Endothelial cell of umbilical vein (primary cell): ENCODE measurements at regions not wholly inside any gene's neighbourhood (a gene's known extent, or its start where the extent isn't known, plus 50 kb on each side); places are given as distances from the start of the nearest gene placed in this dataset.

Source experiments
- BruUV-seq: library from RNA; stranded (reverse); fragments of 400-500 nt; replicated peaks from 2 replicates; lab custom pipeline; 2021; lab: Mats Ljungman, UMichigan
- CTCF ChIA-PET: fragments of 300-600, 350-600 bp; sonication (Branson Sonifier 250); formaldehyde crosslinking; loops from one replicate; lab custom pipeline; 2021; ENCODE audit warnings: antibody characterized with exemption, inconsistent platforms; lab: Charles Lee
- POLR2A ChIA-PET: fragments of 300-600, 350-600 bp; sonication (Branson Sonifier 250); formaldehyde crosslinking; loops from one replicate; lab custom pipeline; 2021; ENCODE audit warnings: antibody characterized with exemption, inconsistent platforms; lab: Charles Lee
- DNase-seq: peaks from one replicate; pipeline ENCODE4 v3.0.0-alpha.2; 2011; ENCODE audit warnings: low read depth, low spot score
- FAIRE-seq: peaks from 2 replicates; lab custom pipeline; 2011; peaks lifted over from hg19 to GRCh38; lab: Jason Lieb, UNC
- H2AFZ ChIP-seq: 2 replicates; pipeline ENCODE4 v1.6.0; 2012; ENCODE audit warnings: low read depth, low read length, control low read depth, inconsistent platforms
- H3K27ac ChIP-seq: 2 replicates; pipeline ENCODE4 v1.5.1; 2011; ENCODE audit warnings: low read depth, mild to moderate bottlenecking, control low read depth, low read length, moderate library complexity; ENCODE audit not compliant: insufficient read depth
- H3K27me3 ChIP-seq, 2 experiments: 2 replicates each; pipeline versions ENCODE4 v1.6.0 to v1.6.1; 2011; ENCODE audit warnings: low read length in 2 of 2, mixed read lengths in 1 of 2; ENCODE audit not compliant: control insufficient read depth in 2 of 2, insufficient read depth in 2 of 2
- H3K36me3 ChIP-seq, 2 experiments: 2 replicates in 1 of 2; 3 replicates in 1 of 2; pipeline ENCODE4 v1.5.1; 2011; ENCODE audit warnings: low read length in 2 of 2, mild to moderate bottlenecking in 1 of 2, moderate library complexity in 1 of 2; ENCODE audit not compliant: control insufficient read depth in 2 of 2, insufficient read depth in 2 of 2; ENCODE audit errors: extremely low read depth in 1 of 2
- H3K4me1 ChIP-seq: 3 replicates; pipeline ENCODE4 v1.5.1; 2011; ENCODE audit warnings: mild to moderate bottlenecking, low read length; ENCODE audit not compliant: control insufficient read depth, insufficient read depth; ENCODE audit errors: extremely low read depth
- H3K4me2 ChIP-seq: 2 replicates; pipeline ENCODE4 v1.6.1; 2011; ENCODE audit warnings: low read length, control low read depth, mixed read lengths; ENCODE audit not compliant: insufficient read depth
- H3K4me3 ChIP-seq, 3 experiments: fragments of 200-600 bp in 1 of 3; sonication (generic), shearing (Covaris generic) in 1 of 3; replicated peaks in 1 of 3; 2 replicates each; pipeline ENCODE4 v1.5.1; 2011 to 2016; ENCODE audit warnings: control low read depth in 3 of 3, low read length in 3 of 3, mild to moderate bottlenecking in 2 of 3, inconsistent platforms in 1 of 3, low read depth in 1 of 3, moderate library complexity in 1 of 3; ENCODE audit not compliant: insufficient read depth in 1 of 3
- H3K79me2 ChIP-seq: 2 replicates; pipeline ENCODE4 v1.6.0; 2012; ENCODE audit warnings: low read length, inconsistent platforms; ENCODE audit not compliant: control insufficient read depth, insufficient read depth
- H3K9ac ChIP-seq: replicated peaks from 2 replicates; pipeline ENCODE3; 2011; ENCODE audit warnings: low read length, control low read depth; ENCODE audit not compliant: insufficient read depth; ENCODE audit errors: extremely low read depth
- H3K9me1 ChIP-seq: replicated peaks from 3 replicates; pipeline ENCODE4 v1.6.0; 2011; ENCODE audit warnings: mild to moderate bottlenecking, low read length; ENCODE audit not compliant: control insufficient read depth, insufficient read depth; ENCODE audit errors: extremely low read depth
- H3K9me3 ChIP-seq: replicated peaks from 2 replicates; pipeline ENCODE4 v1.5.1; 2012; ENCODE audit warnings: low read length, inconsistent platforms; ENCODE audit not compliant: control insufficient read depth, insufficient read depth
- H4K20me1 ChIP-seq: replicated peaks from 2 replicates; pipeline ENCODE3; 2011; ENCODE audit warnings: mild to moderate bottlenecking, low read length; ENCODE audit not compliant: control insufficient read depth, insufficient read depth; ENCODE audit errors: extremely low read depth
- EZH2 ChIP-seq: IDR thresholded peaks from 2 replicates; pipeline ENCODE4 v1.6.1; 2012; ENCODE audit warnings: borderline replicate concordance, low read depth, mild to moderate bottlenecking, moderate library complexity, low read length, inconsistent platforms; ENCODE audit not compliant: severe bottlenecking
- FOS ChIP-seq: IDR thresholded peaks from 2 replicates; pipeline ENCODE4 v1.6.1; 2011; ENCODE audit warnings: mild to moderate bottlenecking, low read length, moderate library complexity, borderline replicate concordance; ENCODE audit not compliant: insufficient read depth
- GATA2 ChIP-seq: IDR thresholded peaks from 2 replicates; pipeline ENCODE4 v1.7.0; 2011; ENCODE audit warnings: low read depth, mild to moderate bottlenecking, moderate library complexity, mixed read lengths, low read length; ENCODE audit not compliant: insufficient read length, insufficient read depth
- JUN ChIP-seq: IDR thresholded peaks from 2 replicates; pipeline ENCODE4 v1.6.1; 2011; ENCODE audit warnings: borderline replicate concordance, low read depth; ENCODE audit not compliant: insufficient read length, insufficient read depth
- MYC ChIP-seq: IDR thresholded peaks from one replicate; pipeline ENCODE4 v1.6.1; 2011; ENCODE audit warnings: mild to moderate bottlenecking, low read depth, low read length
- POLR2A ChIP-seq: IDR thresholded peaks from 2 replicates; pipeline ENCODE4 v1.6.1; 2012; ENCODE audit warnings: low read depth, mild to moderate bottlenecking, control low read depth, low read length
- POLR2AphosphoS5 ChIP-seq: IDR thresholded peaks from 2 replicates; pipeline ENCODE4 v1.6.1; 2012; ENCODE audit warnings: low read depth, mild to moderate bottlenecking, control low read depth, low read length, moderate library complexity; ENCODE audit not compliant: insufficient read depth
- dilution Hi-C: fragments of 300-500 bp; cut with MboI; formaldehyde crosslinking; loops from one replicate; pipeline ENCODE4 v1.15.0; 2019; ENCODE audit warnings: low sequenced_read_pairs; ENCODE audit not compliant: extremely low pct_ligation_motif_present
- intact Hi-C: fragments of 100-400 bp; cut with micrococcal nuclease; formaldehyde crosslinking; loops from one replicate; pipeline ENCODE4 v1.10.0; 2022
- TF ChIP-seq, protein P1 (sequence below): IDR thresholded peaks from 2 replicates; pipeline ENCODE4 v1.6.1; 2011; ENCODE audit not compliant: insufficient read depth, insufficient read length
- TF ChIP-seq, protein P2 (sequence below), 2 donors: IDR thresholded peaks; 1 replicate in 1 of 2; 2 replicates in 1 of 2; pipeline ENCODE4 v1.5.1; 2011; ENCODE audit warnings: low read length in 2 of 2, mild to moderate bottlenecking in 2 of 2, moderate library complexity in 2 of 2, control low read depth in 1 of 2, inconsistent platforms in 1 of 2, low read depth in 1 of 2; ENCODE audit not compliant: insufficient read depth in 1 of 2; ENCODE audit errors: extremely low read depth in 1 of 2

DNA sequence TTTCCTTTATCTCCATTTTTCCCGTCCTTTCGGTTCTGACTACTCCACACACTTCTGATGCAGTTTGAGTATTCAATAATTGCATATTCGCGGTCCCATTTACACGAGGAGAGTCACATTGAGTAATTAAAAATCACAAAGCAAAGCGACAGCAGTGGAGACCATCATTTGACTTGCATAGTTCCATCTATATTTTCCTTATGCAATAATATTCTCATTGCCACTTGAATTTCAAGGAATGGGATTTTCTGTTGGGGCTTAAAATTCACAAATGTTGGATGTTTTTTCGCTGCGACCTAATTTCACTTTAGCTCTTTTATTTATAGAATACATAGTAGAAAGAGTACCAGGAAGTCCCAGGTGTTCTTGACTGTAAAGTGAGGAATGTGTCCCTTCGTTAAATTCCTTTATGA lies 186.8 kb downstream of the ZEB2 start:
- DNase-seq: no peak
- Histone ChIP-seq H3K27me3 (no peaks in the 10 kb centered on the region), H3K4me3 (peak overlapping the region in 2 of 3 experiments; percentile 49 to 60), H3K4me2 (peak overlapping the region; percentile 85), H3K79me2 (peaks cover 6% of the 10 kb centered on the region), H3K36me3 (no peaks in the 10 kb centered on the region), H3K9ac (peak overlapping the region; percentile 83), H3K27ac (peak overlapping the region; percentile 45), H3K4me1 (peaks cover 15% of the 10 kb centered on the region), H4K20me1 (no peaks in the 10 kb centered on the region), H3K9me3 (no peaks in the 10 kb centered on the region), H3K9me1 (no peaks in the 10 kb centered on the region), H2AFZ (peak overlapping the region; percentile 100)
- CTCF ChIA-PET: interaction anchor here (2.4 kb wide), 1 partner anchor 17 kb away, joined by 5 read pairs; no protein-coding TSS in a partner anchor
- intact Hi-C loops: loop anchor here (2.0 to 5.0 kb wide), 4 partner anchors 94 to 1419 kb away; no protein-coding TSS in a partner anchor
- TF ChIP-seq JUN (no peak), EZH2 (no peak), POLR2A (no peak), FOS (no peak), MYC (no peak), GATA2 (no peak), POLR2AphosphoS5 (no peak)
- TF ChIP-seq, protein P1, sequence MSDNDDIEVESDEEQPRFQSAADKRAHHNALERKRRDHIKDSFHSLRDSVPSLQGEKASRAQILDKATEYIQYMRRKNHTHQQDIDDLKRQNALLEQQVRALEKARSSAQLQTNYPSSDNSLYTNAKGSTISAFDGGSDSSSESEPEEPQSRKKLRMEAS: no peak
- TF ChIP-seq, protein P2, sequence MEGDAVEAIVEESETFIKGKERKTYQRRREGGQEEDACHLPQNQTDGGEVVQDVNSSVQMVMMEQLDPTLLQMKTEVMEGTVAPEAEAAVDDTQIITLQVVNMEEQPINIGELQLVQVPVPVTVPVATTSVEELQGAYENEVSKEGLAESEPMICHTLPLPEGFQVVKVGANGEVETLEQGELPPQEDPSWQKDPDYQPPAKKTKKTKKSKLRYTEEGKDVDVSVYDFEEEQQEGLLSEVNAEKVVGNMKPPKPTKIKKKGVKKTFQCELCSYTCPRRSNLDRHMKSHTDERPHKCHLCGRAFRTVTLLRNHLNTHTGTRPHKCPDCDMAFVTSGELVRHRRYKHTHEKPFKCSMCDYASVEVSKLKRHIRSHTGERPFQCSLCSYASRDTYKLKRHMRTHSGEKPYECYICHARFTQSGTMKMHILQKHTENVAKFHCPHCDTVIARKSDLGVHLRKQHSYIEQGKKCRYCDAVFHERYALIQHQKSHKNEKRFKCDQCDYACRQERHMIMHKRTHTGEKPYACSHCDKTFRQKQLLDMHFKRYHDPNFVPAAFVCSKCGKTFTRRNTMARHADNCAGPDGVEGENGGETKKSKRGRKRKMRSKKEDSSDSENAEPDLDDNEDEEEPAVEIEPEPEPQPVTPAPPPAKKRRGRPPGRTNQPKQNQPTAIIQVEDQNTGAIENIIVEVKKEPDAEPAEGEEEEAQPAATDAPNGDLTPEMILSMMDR (IDR thresholded peaks at IDR 0.05; ENCODE audit: extremely low read depth in 1 of 2, insufficient read depth in 1 of 2, low read depth in 1 of 2, low read length in 2 of 2): no peak
- dilution Hi-C loops: no loop called here
- POLR2A ChIA-PET: no interaction called here
- no TSS peak for BruUV-seq
- no peak for FAIRE-seq
